NCI-H2196 treated with DMSO at 0.1 percent for 48 hours (cell line): ENCODE measurements at regions not wholly inside any gene's neighbourhood (a gene's known extent, or its start where the extent isn't known, plus 50 kb on each side); places are given as distances from the start of the nearest gene placed in this dataset.

Experiments used
- DNase-seq: peaks from one replicate; lab custom pipeline; 2025; ENCODE audit not compliant: unreplicated experiment; lab: John Stamatoyannopoulos, UW

DNA sequence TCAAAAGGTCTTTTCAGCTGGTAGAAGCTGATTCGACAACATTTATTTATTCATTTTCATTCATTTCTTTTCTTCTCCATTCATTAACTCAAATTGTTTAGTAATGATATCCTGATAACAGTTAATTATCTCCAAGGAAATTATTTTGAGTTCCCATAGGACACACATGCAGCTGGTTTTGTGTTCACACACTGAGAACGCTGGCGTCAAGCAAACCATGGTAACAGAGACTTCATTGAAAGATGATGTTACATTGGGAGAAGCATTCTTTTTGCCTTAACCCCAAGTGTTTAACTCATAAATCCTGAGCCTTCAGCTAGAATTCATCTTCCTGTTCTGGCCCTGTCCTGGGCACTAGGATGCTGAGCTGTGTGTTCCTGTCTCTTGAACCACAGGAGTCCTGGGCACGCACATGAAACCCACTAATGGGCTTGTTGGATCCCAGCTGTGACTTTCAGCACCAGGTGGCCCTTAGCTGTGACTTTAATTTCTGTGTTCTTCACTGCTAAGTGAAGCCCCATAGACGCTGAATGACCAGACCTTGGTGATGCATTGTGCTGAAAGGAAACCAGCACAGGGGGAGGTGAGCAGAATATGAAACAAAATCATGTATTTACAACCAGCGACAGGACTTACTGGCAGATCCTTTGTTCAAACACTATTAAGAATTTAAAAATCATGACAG, 121.5 kb upstream of the PRSS58 start:
- no peak for DNase-seq

DNA sequence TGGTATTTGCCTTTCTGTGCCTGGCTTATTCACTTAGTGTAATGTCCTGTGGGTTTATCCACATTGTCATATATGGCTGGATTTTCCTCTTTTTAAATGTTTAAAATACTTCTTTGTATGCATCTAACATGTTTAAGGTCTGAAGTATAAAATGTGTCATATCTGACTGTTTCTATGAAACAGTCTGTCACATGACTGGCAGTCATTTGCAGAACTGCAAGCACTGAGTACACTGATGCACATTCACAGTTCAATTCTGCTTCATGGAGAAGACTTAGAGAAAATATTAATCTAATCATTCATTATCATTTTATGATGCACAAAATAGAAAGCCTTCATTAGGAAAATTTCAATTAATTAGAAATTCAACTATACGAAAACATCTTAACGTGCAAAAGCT, 119.7 kb upstream of the PRSS58 start:
- no peak for DNase-seq

DNA sequence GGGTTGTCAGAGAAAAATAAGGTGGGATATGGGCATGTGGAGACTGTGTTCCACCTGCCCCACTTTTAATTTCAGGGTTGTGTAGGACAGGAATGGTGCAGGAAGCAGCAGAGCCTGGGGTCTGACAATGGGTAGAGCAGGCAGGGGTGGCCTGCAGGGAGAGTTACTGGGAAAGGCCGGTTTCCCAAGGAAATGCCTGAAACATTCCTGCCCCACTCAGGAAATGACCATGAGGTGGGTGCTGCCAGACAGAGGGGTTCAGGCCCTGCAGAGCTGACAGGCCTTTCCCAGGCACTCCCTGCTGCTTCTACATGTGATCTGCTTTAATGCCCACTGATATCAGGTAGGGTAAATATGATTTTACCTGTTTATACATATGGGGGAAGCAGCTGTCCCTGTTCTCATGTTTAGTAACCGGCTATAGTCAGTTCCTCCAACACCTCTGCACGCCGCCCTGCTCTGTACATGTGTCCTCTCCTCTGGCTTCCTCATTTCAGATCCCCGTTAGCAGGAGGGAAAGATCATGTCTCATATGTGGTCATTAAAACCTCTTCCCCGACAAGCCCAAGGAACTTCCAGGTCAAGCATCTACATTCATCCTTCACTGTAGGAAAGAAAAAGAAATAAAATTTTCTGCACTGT, 118.6 kb upstream of the PRSS58 start:
- no peak for DNase-seq

DNA sequence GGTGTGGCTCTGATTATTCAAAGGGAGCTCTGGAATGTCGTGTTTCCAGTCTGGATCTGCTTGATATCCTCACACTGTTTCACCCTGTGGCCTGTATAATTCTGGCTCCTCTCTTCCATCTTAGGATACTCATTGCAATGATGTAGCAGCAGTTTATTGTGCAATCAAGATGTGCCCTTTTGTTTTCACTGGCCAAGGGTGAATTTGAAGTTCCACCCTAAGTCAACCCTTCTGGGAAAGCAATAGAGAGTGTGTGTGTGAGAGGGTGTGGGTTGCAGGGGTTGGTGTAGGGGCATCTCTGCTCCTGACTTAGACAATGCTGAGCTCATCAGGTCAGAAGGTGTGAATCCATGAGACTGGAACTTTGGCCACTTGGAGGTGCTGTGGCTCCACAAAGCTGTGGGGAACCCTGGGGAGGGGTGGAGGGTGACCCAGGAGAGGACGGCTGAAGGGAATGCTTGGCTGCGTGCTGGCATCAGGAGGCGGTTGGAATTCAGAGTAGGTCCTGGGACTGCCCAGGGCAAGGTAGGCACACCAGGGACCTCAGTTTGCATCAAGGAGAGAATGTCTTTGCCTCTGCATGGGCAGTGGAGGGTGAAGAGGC, 118.0 kb upstream of the PRSS58 start:
- DNase-seq: no peak

DNA sequence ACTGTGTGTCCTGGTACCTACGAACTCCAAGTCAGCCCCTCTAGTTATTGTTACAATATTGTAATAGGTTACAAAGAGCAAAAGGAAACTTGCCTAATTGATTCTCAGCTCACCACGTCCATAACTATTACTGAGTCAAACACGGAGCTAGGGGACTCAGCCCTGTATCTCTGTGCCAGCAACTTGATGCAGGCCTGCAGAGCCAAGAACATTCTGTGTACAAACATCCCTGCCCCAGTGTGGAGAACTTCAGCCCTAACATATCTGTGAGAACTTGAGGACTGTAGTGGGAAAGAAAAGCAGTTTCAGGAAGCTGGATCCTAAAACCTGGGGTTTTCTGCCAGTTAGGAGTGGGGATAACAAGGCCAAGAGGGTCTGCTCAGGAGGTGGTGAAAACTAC, 114.9 kb upstream of the PRSS58 start:
- no peak for DNase-seq

DNA sequence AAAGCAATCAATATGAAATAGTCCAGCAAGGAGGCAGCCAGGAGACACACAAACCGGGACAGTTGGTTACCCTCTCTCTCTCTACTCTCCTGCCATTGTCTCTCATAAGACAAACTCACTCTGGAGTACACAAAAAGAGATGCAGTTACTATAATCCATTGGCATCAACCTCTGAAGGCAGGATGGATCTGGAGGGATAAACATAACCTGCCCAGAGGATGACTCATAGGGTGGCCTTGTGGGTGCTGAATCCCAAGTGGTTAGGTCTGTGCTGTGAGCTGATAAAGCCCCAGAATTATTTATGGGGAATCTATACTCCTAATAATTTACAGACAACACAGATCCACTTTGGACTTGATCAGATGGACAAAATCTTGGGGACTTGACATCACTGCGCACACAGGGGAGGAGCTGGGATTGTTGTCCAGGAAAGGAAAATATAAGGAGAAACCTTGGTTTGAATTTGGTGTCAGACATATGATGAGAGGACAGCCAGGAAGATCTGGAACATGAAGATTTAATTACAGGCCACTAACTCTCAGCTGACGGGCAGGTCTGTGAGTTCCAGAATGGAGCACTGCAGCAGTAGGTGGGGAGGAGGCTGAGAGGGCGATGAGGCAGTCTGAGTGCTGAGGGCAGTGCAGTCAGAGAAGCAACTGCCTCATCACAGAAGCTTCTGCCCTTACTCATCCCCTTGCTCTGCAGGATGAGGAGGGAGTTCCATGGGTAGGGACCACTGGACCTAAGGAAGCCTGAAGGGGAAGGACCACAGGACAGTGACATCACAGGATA, 113.9 kb upstream of the PRSS58 start:
- DNase-seq: no peak

DNA sequence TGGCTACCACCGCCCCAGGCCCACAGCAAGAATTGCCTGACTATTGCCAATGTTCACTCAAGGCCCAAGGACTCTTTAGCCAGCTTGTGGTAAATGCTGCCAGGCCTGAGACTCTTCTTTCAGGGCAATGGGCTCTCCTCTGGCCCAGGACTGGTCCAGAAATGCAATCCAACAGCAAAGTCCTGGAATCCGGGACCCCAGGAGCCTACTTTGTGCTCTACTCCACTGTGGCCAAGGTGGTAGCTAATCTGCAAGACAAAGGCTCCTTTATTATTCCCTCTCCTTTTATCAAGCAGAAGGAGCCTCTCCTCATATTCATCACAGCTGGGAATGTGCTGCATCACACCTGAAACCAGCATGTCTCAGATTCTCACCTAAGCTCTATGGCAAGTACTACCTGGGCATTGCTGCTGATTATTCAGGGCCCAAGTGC, 107.6 kb upstream of the PRSS58 start:
- DNase-seq: no peak

DNA sequence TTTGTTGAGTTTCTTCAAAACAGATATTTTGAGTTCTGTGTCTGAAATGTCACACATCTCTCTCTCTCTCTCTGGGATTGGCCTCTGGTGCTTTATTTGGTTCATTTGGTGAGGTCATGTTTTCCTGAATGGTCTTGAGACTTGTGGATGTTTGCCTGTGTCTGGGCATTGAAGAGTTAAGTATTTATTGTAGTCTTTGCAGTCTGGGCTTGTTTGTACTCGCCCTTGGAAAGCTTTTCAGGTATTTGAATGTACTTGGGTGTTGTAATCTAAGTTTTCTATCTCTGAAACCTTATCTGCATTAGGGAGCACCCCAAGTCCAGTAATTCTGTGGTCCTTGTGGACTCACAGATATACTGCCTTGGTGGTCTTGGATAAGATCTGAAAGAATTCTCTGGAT, 106.7 kb upstream of the PRSS58 start:
- no peak for DNase-seq

DNA sequence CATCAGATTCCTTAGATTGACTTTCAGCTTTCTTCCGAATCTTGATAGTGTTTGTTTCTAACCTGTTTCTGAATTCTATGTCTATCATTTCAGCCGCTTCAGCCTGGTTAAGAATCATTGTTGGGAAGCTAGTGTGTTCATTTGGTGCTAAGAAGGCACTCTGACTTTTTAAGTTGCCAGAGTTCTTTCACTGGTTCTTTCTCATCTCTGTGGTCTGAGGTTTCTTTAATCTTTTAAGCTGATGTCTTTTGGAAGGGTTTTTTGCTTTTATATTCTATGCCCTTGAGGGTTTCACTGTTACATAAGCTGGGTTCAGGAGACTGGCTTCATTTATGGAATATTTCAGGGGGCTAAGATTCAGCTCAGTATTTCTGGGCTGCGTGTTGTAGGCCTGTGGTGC, 104.5 kb upstream of the PRSS58 start:
- no peak for DNase-seq

DNA sequence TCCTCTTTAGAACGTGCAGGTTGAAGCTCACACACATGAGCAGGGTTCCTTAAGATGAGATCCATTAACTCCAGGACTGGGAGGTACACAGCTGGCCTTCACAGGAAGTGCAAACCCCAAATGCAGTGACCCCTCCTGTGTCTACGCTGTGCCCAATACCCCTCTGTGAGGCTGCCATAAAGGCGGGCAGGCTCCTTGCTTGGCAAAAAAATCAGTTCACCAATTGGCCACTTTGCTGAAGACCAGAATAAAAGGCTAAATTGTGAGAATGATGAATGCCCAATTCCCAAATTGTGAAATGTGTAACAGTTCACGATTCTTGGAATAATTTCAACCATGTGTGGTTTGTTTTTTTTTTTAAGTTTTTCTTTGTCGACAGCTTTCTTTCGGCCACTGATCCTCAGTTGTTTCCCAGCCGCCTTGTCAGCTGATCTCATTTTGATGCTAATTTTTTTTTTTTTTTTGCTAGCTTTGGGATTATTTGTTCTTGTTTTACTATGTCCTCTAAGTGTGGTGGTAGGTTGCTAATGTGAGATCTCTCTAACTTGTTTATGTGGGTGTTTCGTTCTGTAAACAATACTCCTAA, 101.9 kb upstream of the PRSS58 start:
- no peak for DNase-seq

DNA sequence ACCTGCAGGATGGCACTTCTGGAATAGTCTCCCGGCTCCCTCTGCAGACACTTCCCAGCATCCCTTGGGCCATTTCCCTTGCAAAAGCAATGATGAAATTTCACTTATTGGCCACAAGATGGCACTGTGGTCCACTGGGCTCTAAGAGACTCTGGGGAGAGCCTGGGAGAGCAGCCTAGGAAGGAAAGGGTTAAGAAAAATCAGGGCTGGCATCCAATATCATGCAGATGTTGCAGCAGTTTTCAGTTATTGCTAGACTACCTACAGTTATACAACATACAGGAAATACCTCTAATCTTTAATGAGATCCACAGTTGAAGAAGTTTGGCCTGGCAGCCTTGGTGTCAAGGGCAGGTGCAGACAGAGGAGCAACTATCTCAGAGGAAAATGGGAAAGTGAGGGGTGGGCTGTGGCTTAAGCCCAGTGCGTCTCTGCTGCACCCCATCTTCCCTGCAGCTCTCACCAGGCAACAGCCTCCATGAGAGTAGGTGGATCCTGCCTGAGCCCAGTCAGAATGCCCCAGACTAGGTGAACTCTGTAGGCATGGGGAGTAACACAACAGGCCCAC, 100.2 kb upstream of the PRSS58 start:
- DNase-seq: no peak

DNA sequence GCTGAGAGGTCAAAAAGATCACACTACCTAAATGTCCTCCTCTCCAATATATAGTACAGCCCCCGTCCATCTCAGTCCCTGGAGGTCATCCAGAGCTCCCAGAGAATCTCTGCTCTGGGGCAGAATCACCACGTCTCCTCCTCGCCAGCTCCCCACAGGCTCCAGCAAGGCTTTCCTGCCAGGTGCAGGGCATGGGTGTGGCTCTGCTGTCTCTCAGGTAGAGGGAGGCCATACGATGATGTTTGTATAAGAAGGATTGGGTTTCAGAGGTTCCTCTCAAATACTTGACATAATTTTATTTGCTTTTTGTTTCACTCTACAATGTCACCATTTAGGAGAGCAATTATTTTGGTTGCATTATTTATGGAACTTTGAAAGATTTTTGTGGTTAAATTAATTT, 98.3 kb upstream of the PRSS58 start:
- DNase-seq: no peak

DNA sequence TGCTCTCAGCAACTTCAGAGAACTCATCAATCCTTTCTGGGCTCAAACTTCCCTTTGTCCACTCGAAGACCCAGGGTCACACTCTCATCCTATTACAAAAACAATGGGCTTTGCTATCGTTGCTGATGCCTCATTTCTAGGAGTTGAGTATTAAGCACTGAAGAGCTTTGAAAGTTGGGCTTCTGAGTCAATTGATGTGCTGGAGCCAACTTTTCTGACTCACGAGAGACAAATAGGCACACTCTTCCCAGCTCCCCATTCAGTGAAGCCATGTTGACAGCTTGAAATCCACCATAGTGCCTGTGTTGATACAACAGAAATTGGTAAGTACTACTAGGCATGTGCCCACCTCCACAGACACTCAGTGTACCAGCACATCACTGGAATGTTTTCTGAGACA, 97.5 kb upstream of the PRSS58 start:
- no peak for DNase-seq

DNA sequence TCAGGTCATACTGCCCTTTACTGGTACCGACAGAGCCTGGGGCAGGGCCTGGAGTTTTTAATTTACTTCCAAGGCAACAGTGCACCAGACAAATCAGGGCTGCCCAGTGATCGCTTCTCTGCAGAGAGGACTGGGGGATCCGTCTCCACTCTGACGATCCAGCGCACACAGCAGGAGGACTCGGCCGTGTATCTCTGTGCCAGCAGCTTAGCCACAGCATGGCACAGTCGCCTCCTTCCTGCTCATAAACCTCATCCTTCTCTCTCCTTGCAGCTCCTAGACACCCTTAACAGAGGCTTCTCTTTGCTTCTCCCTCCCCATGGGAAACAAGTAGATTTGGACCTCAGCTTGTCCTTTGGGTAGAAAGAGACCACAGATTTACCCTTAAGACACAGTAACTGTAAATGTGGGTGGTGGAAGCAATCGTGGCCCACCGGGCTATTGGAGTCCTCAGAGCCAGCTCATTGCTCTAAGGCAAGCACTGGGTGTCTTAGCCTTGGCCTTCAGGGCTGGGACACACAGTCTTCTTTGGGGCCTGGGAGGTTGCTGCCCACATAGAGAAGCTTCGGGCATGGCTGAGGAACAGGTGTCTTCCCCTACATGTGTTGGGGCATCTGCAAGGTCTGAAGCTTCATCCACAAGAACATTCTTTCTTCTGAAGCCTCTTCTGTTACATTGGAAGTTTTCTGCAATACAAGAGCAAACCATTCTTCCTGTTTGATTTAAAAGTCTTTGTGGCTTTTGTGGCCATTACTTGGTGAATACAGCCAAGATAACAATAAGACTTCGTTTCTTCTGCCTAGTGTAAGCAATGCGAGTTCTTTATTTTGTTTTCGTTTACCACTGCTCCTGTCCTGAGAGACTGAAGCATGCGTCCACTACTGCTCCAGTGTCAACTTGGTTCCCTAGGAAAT, 95.5 kb upstream of the PRSS58 start:
- DNase-seq: no peak

DNA sequence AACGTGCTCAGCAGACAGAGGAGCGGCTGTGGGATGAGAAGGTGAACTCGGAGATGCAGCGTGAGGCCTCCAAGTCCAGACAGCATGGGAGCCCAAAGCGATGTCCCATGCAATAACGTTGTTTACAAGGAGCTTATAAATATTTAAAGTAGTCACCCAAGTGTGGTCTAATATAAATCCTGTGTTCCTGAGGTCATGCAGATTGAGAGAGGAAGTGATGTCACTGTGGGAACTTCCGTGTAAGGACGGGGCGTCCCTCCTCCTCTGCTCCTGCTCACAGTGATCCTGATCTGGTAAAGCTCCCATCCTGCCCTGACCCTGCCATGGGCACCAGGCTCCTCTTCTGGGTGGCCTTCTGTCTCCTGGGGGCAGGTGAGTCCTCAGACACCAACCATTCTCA, 94.7 kb upstream of the PRSS58 start:
- DNase-seq: no peak

DNA sequence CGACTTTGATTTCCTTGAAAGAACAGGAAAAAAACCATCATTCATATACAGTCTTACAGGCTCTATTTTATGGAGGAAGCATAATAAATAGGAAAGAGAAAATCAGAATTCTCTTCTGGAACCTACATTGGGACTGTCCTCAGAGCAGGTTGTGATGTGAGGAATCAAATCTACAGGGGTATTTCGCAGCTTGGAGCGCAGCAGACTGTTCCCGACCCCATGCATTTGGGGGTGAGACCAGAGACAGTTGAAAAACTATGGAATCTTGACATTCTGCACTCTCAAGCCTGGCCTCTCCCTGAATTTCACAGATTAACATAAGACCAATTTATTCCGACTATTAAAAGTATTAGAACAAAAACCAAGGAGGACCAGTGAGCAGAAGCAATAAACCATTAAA, 93.3 kb upstream of the PRSS58 start:
- DNase-seq: no peak

DNA sequence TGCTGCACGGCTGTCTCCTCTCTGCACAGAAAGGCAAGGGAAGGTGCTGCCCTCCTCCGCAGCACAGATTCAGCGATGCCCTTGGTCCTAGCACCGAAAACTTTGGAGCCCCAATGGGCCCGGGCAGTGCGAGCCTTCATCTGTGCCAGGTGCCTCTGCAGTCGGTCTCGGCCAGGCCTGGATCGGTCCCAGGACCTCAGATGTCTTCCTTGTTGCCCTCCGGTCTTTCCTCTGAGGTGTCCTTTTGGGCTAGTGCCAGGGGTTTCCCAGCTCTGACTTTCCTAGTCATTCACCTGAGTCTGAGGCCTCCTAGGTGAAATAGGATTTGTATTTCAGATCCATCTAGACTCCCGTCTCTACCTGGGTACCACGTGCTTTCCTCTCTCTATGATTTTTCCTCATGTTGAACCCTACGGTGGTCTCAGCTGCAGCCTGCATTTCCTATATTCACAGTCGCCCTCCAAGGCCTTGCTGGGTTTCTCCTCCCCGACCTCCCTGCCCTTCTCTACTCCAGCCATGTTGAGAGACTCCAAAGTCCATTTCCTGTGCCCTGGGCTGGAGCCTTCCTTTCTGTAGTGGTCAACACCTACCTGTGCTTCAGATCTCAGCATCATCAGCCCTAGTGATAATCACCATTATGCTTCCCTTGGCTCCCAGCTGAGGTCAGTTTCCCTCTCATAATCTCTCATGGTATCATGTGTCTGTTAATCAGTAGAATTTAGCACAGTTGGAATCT, 92.0 kb upstream of the PRSS58 start:
- no peak for DNase-seq

DNA sequence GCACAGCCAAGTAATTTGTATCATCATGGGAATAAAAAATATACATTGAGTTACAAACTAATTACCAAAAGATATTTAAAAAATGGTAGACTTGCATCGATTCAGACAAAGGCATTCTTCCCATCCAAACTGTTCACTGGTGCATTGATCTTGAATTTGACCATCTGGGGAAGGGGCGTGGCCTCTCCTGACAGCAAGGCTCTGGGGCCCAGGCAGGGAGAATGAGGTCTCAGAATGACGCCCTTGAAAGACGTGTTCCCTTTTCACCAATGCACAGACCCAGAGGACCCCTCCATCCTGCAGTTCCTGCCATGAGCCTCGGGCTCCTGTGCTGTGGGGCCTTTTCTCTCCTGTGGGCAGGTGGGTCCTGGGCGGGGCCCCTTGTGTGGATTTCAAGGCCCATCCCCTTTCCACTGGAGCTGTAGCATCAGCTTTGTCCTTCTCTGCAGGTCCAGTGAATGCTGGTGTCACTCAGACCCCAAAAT, 91.1 kb upstream of the PRSS58 start:
- DNase-seq: no peak

DNA sequence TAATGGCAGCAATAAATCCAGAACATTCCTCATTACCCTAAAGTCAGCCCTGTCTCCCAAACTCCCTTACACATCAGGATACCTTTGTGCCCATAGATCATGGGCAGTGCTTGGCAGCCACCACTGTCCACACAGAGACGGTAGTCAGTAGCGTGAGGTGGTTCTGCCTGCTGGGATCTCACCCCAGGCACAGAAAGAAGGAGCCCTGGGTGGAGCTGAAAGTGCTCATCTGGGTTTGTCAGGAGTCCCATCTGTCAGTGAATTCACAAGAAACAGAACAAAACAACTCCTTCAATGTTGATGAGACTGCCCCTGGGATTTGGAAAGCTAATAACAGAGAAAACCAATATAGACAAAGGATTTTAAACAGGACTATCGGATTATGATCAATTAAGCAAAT, 90.2 kb upstream of the PRSS58 start:
- no peak for DNase-seq
